ENCODE measurements at regions not wholly inside any gene's neighbourhood (a gene's known extent, or its start where the extent isn't known, plus 50 kb on each side); places are given as distances from the start of the nearest gene placed in this dataset.

- Histone ChIP-seq H3K4me1 (no peaks in the 10 kb centered on the region), H3K27me3 (no peaks in the 10 kb centered on the region), H3K36me3 (no peaks in the 10 kb centered on the region), H3K4me3 (no peak overlapping the region), H3K27ac (no peak overlapping the region), H3K9me3 (no peaks in the 10 kb centered on the region)
- DNase-seq (no peak), ATAC-seq (no peak)
- intact Hi-C loops (cut with DNase I; ENCODE audit: low total_unique reads) (no loop called here), in situ Hi-C loops (cut with MboI; ENCODE audit: low sequenced_read_pairs in 4 of 4) (no loop called here)
- TF ChIP-seq CTCF (IDR thresholded peaks at IDR 0.05 in 4 of 5, conservative IDR thresholded peaks at IDR 0.05 in 1 of 5) (no peak), POLR2A (IDR thresholded peaks at IDR 0.05) (no peak)
Measured at GRCh38 chr12:47549258-47549657, 156.6 kb downstream of the RPAP3 start.

GRCh38 chr12:47548401-47548800 is 157.4 kb downstream of the RPAP3 start:
- ATAC-seq, result no peak
- DNase-seq, result no peak
- in situ Hi-C loops (cut with MboI; ENCODE audit: low sequenced_read_pairs in 4 of 4) (no loop called here), intact Hi-C loops (cut with DNase I; ENCODE audit: low total_unique reads) (no loop called here)
- no peaks in the 10 kb centered on the region for H3K4me1 ChIP-seq
- no peaks in the 10 kb centered on the region for H3K27me3 ChIP-seq
- no peaks in the 10 kb centered on the region for H3K36me3 ChIP-seq
- H3K27ac ChIP-seq, result no peak overlapping the region
- TF ChIP-seq CTCF (IDR thresholded peaks at IDR 0.05 in 4 of 5, conservative IDR thresholded peaks at IDR 0.05 in 1 of 5) (no peak), POLR2A (IDR thresholded peaks at IDR 0.05) (no peak)
- H3K4me3 ChIP-seq, result no peak overlapping the region
- H3K9me3 ChIP-seq, result no peaks in the 10 kb centered on the region

- Histone ChIP-seq H3K27me3 (no peaks in the 10 kb centered on the region), H3K4me1 (no peaks in the 10 kb centered on the region), H3K36me3 (no peaks in the 10 kb centered on the region), H3K4me3 (no peak overlapping the region), H3K27ac (no peak overlapping the region), H3K9me3 (no peaks in the 10 kb centered on the region)
- intact Hi-C loops (cut with DNase I; ENCODE audit: low total_unique reads) (no loop called here), in situ Hi-C loops (cut with MboI; ENCODE audit: low sequenced_read_pairs in 4 of 4) (no loop called here)
- no peak for TF ChIP-seq CTCF (IDR thresholded peaks at IDR 0.05 in 4 of 5, conservative IDR thresholded peaks at IDR 0.05 in 1 of 5)
- no peak for TF ChIP-seq POLR2A (IDR thresholded peaks at IDR 0.05)
- DNase-seq (no peak), ATAC-seq (no peak)
Measured at GRCh38 chr12:47547077-47547476, 158.8 kb downstream of the RPAP3 start.

GRCh38 chr12:47545938-47546609 is 159.8 kb downstream of the RPAP3 start:
- in situ Hi-C loops (cut with MboI; ENCODE audit: low sequenced_read_pairs in 4 of 4), result no loop called here
- no peak overlapping the region for H3K4me3 ChIP-seq

More at GRCh38 chr12:47545938-47546609, 159.8 kb downstream of the RPAP3 start:
- H3K9me3 ChIP-seq, result no peaks in the 10 kb centered on the region
- H3K4me1 ChIP-seq, result no peaks in the 10 kb centered on the region
- ATAC-seq (no peak), DNase-seq (no peak)
- H3K36me3 ChIP-seq, result no peaks in the 10 kb centered on the region
- no peak overlapping the region for H3K27ac ChIP-seq
- H3K27me3 ChIP-seq, result no peaks in the 10 kb centered on the region
- TF ChIP-seq POLR2A (IDR thresholded peaks at IDR 0.05), result no peak
- TF ChIP-seq CTCF (IDR thresholded peaks at IDR 0.05 in 4 of 5, conservative IDR thresholded peaks at IDR 0.05 in 1 of 5), result no peak
- intact Hi-C loops (cut with DNase I; ENCODE audit: low total_unique reads), result no loop called here

All from gastrocnemius medialis (tissue), 4 donors.